HCT116 (cell line): ENCODE measurements at regions not wholly inside any gene's neighbourhood (a gene's known extent, or its start where the extent isn't known, plus 50 kb on each side); places are given as distances from the start of the nearest gene placed in this dataset.

Experiments used
- ATAC-seq: fragments of 200-7000 bp; cut with Tn5 transposase; 2 replicates; pipeline ENCODE4 v1.9.1; 2020; ENCODE audit warnings: mild to moderate bottlenecking, moderate library complexity
- BruUV-seq: library from RNA; stranded (reverse); fragments of 400-500 nt; replicated peaks from 2 replicates; lab custom pipeline; 2021; lab: Mats Ljungman, UMichigan
- CTCF ChIA-PET: fragments of 300-600 bp; sonication (Branson Sonifier 250); formaldehyde crosslinking; loops from one replicate; lab custom pipeline; 2021; ENCODE audit warnings: antibody characterized with exemption; lab: Charles Lee
- POLR2A ChIA-PET: fragments of 300-600, 350-600 bp; sonication (Branson Sonifier 250); formaldehyde crosslinking; loops from one replicate; lab custom pipeline; 2021; ENCODE audit warnings: antibody characterized with exemption; lab: Charles Lee
- RAD21 ChIA-PET, 2 experiments: fragments of 300-600 bp; sonication (Branson Sonifier 250); formaldehyde crosslinking; loops; one replicate each; lab custom pipeline; 2023; ENCODE audit warnings: low total read pairs in 2 of 2; ENCODE audit not compliant: uncharacterized antibody in 2 of 2, unreplicated experiment in 2 of 2, low non-redundant PET in 1 of 2; lab: Charles Lee
- DNase-seq: peaks from one replicate; pipeline ENCODE4 v3.0.0-alpha.2; 2010; ENCODE audit warnings: low read depth, low spot score
- H2AFZ ChIP-seq: fragments of 200-600 bp; shearing (Covaris generic), sonication (generic); 2 replicates; pipeline ENCODE4 v1.6.1; 2017; ENCODE audit warnings: low read depth, mixed run types, mixed read lengths, antibody characterized with exemption, low read length; ENCODE audit not compliant: poor library complexity, severe bottlenecking
- H3K27ac ChIP-seq: 2 replicates; pipeline ENCODE4 v1.5.1; 2012; ENCODE audit warnings: low read depth, low read length
- H3K27me3 ChIP-seq: fragments of 200-600 bp; sonication (generic); 2 replicates; pipeline ENCODE4 v1.6.1; 2016; ENCODE audit warnings: mixed run types, low read length, mixed read lengths; ENCODE audit not compliant: insufficient read depth
- H3K36me3 ChIP-seq, 2 experiments: fragments of 200-500 bp in 1 of 2; fragments of 200-600 bp in 1 of 2; sonication (Bioruptor generic) in 1 of 2; sonication (generic) in 1 of 2; 2 replicates each; pipeline versions ENCODE4 v1.5.1 to v1.6.1; 2014 to 2016; ENCODE audit warnings: low read length in 2 of 2, inconsistent platforms in 1 of 2, mixed read lengths in 1 of 2, mixed run types in 1 of 2; ENCODE audit not compliant: insufficient read depth in 2 of 2, control insufficient read depth in 1 of 2
- H3K4me1 ChIP-seq, 2 experiments: fragments of 200-600 bp in 1 of 2; sonication (generic) in 1 of 2; 2 replicates each; pipeline versions ENCODE4 v1.5.1 to v1.6.1; 2012 to 2017; ENCODE audit warnings: low read length in 2 of 2, inconsistent platforms in 1 of 2, mild to moderate bottlenecking in 1 of 2, mixed read lengths in 1 of 2, mixed run types in 1 of 2, moderate library complexity in 1 of 2; ENCODE audit not compliant: insufficient read depth in 2 of 2, control insufficient read depth in 1 of 2
- H3K4me2 ChIP-seq: fragments of 200-600 bp; sonication (generic); 2 replicates; pipeline ENCODE4 v1.6.1; 2017; ENCODE audit warnings: mixed run types, low read length, mixed read lengths
- H3K4me3 ChIP-seq, 2 experiments: fragments of 200-600 bp in 1 of 2; sonication (generic) in 1 of 2; replicated peaks in 1 of 2; 2 replicates each; pipeline ENCODE4 v1.5.1; 2011 to 2016; ENCODE audit warnings: low read length in 2 of 2, control low read depth in 1 of 2, low read depth in 1 of 2, mild to moderate bottlenecking in 1 of 2, mixed read lengths in 1 of 2, mixed run types in 1 of 2
- H3K79me2 ChIP-seq: fragments of 200-600 bp; sonication (generic); 2 replicates; pipeline ENCODE4 v1.6.1; 2017; ENCODE audit warnings: mild to moderate bottlenecking, mixed run types, low read length, moderate library complexity, mixed read lengths; ENCODE audit not compliant: insufficient read depth
- H3K9ac ChIP-seq: fragments of 200-600 bp; sonication (generic); 2 replicates; pipeline ENCODE4 v1.6.1; 2016; ENCODE audit warnings: low read length, mixed read lengths
- H3K9me2 ChIP-seq: fragments of 200-600 bp; sonication (generic), shearing (Covaris generic); 2 replicates; pipeline ENCODE4 v1.6.1; 2017; ENCODE audit warnings: mixed run types, mild to moderate bottlenecking, moderate library complexity; ENCODE audit not compliant: insufficient read depth
- H3K9me3 ChIP-seq, 2 experiments: fragments of 200-500 bp in 1 of 2; fragments of 200-600 bp in 1 of 2; sonication (Bioruptor generic) in 1 of 2; sonication (generic) in 1 of 2; 2 replicates each; pipeline ENCODE4 v1.6.1; 2014 to 2017; ENCODE audit warnings: low read length in 2 of 2, mixed read lengths in 2 of 2, inconsistent platforms in 1 of 2, low read depth in 1 of 2, mild to moderate bottlenecking in 1 of 2, mixed run types in 1 of 2, moderate library complexity in 1 of 2; ENCODE audit not compliant: control insufficient read depth in 1 of 2, insufficient read depth in 1 of 2
- H4K20me1 ChIP-seq: fragments of 200-600 bp; sonication (generic), shearing (Covaris generic); 2 replicates; pipeline ENCODE4 v1.6.1; 2017; ENCODE audit warnings: mixed run types, mild to moderate bottlenecking, moderate library complexity; ENCODE audit not compliant: insufficient read depth
- CBX3 ChIP-seq: IDR thresholded peaks from 2 replicates; pipeline ENCODE4 v1.6.1; 2012; ENCODE audit warnings: low read depth
- CEBPB ChIP-seq: IDR thresholded peaks from 2 replicates; pipeline ENCODE4 v1.6.1; 2012; ENCODE audit warnings: low read depth
- ELF1 ChIP-seq: IDR thresholded peaks from 2 replicates; pipeline ENCODE4 v1.6.1; 2012; ENCODE audit warnings: low read depth, borderline replicate concordance
- EZH2phosphoT487 ChIP-seq: fragments of 200-600 bp; IDR thresholded peaks from 2 replicates; pipeline ENCODE4 v1.6.1; 2018; ENCODE audit warnings: antibody characterized with exemption, borderline replicate concordance
- FOSL1 ChIP-seq: IDR thresholded peaks from 2 replicates; pipeline ENCODE4 v1.6.1; 2012; ENCODE audit warnings: low read depth
- JUND ChIP-seq: IDR thresholded peaks from 2 replicates; pipeline ENCODE4 v1.6.1; 2012
- POLR2A ChIP-seq: IDR thresholded peaks from 2 replicates; pipeline ENCODE4 v1.7.0; 2011; ENCODE audit warnings: borderline replicate concordance; ENCODE audit not compliant: insufficient read depth, insufficient read length; ENCODE audit errors: extremely low read depth
- POLR2AphosphoS5 ChIP-seq: IDR thresholded peaks from 2 replicates; pipeline ENCODE4 v1.6.1; 2011; ENCODE audit warnings: mild to moderate bottlenecking, low read depth, low read length, moderate library complexity
- RAD21 ChIP-seq: IDR thresholded peaks from 2 replicates; pipeline ENCODE4 v1.6.1; 2012; ENCODE audit warnings: low read depth, mild to moderate bottlenecking
- SIN3A ChIP-seq: IDR thresholded peaks from 2 replicates; pipeline ENCODE4 v1.6.1; 2012; ENCODE audit warnings: low read depth
- SP1 ChIP-seq: IDR thresholded peaks from 2 replicates; pipeline ENCODE4 v1.6.1; 2012; ENCODE audit warnings: low read depth
- SRF ChIP-seq: IDR thresholded peaks from 2 replicates; pipeline ENCODE4 v1.6.1; 2012; ENCODE audit warnings: low read depth
- TCF7L2 ChIP-seq: IDR thresholded peaks from 2 replicates; pipeline ENCODE4 v1.7.0; 2011; ENCODE audit warnings: borderline replicate concordance, inconsistent platforms; ENCODE audit not compliant: insufficient read depth, insufficient read length; ENCODE audit errors: extremely low read depth
- YY1 ChIP-seq: IDR thresholded peaks from 2 replicates; pipeline ENCODE4 v1.6.1; 2011; ENCODE audit warnings: low read length, low read depth, moderate library complexity, mild to moderate bottlenecking; ENCODE audit not compliant: insufficient replicate concordance; ENCODE audit errors: extremely low read depth
- intact Hi-C: fragments of 100-400 bp; cut with micrococcal nuclease; formaldehyde crosslinking; loops from 2 replicates; pipeline ENCODE4 v1.10.0; 2022
- TF ChIP-seq, protein P1 (sequence below), 3 experiments: fragments of 200-600 bp in 1 of 3; sonication (generic) in 1 of 3; IDR thresholded peaks in 2 of 3; conservative IDR thresholded peaks in 1 of 3; 2 replicates each; pipeline ENCODE4 v1.5.1; 2012 to 2017; ENCODE audit warnings: low read depth in 2 of 3, low read length in 2 of 3, antibody characterized with exemption in 1 of 3, borderline replicate concordance in 1 of 3, control low read depth in 1 of 3, mild to moderate bottlenecking in 1 of 3, mixed read lengths in 1 of 3, mixed run types in 1 of 3, moderate library complexity in 1 of 3; ENCODE audit not compliant: insufficient read depth in 1 of 3
- TF ChIP-seq, protein P2 (sequence below): IDR thresholded peaks from 2 replicates; pipeline ENCODE4 v1.6.1; 2012; ENCODE audit warnings: low read depth
- TF ChIP-seq, protein P3 (sequence below): IDR thresholded peaks from 2 replicates; pipeline ENCODE4 v1.6.1; 2011; ENCODE audit warnings: mild to moderate bottlenecking, low read length, moderate library complexity; ENCODE audit not compliant: insufficient replicate concordance; ENCODE audit errors: extremely low read depth
- TF ChIP-seq, protein P4 (sequence below): IDR thresholded peaks from 2 replicates; pipeline ENCODE4 v1.6.1; 2012
- TF ChIP-seq, protein P5 (sequence below): IDR thresholded peaks from 2 replicates; pipeline ENCODE4 v1.6.1; 2012

DNA sequence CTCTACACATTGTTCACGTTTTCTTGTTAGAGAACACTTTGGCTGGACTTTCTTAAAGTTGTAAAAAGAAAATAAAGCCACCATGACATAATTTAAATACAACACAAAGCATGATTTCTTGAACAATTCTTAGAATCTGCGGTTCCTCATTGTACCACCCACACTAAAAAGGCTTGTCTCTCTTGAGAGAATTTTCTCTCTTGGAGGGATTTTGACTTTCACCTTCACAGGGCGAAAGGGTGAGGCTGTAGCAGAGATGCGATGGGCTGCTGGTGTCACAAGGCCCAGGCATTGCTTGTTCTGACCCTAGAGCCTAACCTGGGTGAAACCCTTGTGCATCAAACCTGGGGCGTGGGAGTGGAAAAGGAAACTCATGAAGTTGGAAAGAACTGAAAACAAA lies 122.7 kb upstream of the RIPOR2 start:
- no peaks in the 10 kb centered on the region for H3K79me2 ChIP-seq
- no peaks in the 10 kb centered on the region for H4K20me1 ChIP-seq
- no peaks in the 10 kb centered on the region for H3K4me1 ChIP-seq
- H3K9me3 ChIP-seq: no peaks in the 10 kb centered on the region
- H3K4me2 ChIP-seq: no peak overlapping the region
- intact Hi-C loops: no loop called here
- H3K9me2 ChIP-seq: no peaks in the 10 kb centered on the region
- no peak overlapping the region for H3K4me3 ChIP-seq
- H3K27ac ChIP-seq: no peak overlapping the region
- CTCF ChIA-PET: no interaction called here
- no peak for DNase-seq
- no TSS peak for BruUV-seq
- no peaks in the 10 kb centered on the region for H3K36me3 ChIP-seq
- RAD21 ChIA-PET: no interaction called here
- H3K27me3 ChIP-seq: no peaks in the 10 kb centered on the region
- H2AFZ ChIP-seq: no peak overlapping the region
- no peak for ATAC-seq
- POLR2A ChIA-PET: no interaction called here
- H3K9ac ChIP-seq: no peak overlapping the region
- TF ChIP-seq TCF7L2: no peak
- TF ChIP-seq, protein P1, sequence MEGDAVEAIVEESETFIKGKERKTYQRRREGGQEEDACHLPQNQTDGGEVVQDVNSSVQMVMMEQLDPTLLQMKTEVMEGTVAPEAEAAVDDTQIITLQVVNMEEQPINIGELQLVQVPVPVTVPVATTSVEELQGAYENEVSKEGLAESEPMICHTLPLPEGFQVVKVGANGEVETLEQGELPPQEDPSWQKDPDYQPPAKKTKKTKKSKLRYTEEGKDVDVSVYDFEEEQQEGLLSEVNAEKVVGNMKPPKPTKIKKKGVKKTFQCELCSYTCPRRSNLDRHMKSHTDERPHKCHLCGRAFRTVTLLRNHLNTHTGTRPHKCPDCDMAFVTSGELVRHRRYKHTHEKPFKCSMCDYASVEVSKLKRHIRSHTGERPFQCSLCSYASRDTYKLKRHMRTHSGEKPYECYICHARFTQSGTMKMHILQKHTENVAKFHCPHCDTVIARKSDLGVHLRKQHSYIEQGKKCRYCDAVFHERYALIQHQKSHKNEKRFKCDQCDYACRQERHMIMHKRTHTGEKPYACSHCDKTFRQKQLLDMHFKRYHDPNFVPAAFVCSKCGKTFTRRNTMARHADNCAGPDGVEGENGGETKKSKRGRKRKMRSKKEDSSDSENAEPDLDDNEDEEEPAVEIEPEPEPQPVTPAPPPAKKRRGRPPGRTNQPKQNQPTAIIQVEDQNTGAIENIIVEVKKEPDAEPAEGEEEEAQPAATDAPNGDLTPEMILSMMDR (IDR thresholded peaks at IDR 0.05 in 2 of 3, conservative IDR thresholded peaks at IDR 0.05 in 1 of 3; ENCODE audit: borderline replicate concordance in 1 of 3, insufficient read depth in 1 of 3, low read depth in 2 of 3, low read length in 2 of 3): no peak
- TF ChIP-seq, protein P2, sequence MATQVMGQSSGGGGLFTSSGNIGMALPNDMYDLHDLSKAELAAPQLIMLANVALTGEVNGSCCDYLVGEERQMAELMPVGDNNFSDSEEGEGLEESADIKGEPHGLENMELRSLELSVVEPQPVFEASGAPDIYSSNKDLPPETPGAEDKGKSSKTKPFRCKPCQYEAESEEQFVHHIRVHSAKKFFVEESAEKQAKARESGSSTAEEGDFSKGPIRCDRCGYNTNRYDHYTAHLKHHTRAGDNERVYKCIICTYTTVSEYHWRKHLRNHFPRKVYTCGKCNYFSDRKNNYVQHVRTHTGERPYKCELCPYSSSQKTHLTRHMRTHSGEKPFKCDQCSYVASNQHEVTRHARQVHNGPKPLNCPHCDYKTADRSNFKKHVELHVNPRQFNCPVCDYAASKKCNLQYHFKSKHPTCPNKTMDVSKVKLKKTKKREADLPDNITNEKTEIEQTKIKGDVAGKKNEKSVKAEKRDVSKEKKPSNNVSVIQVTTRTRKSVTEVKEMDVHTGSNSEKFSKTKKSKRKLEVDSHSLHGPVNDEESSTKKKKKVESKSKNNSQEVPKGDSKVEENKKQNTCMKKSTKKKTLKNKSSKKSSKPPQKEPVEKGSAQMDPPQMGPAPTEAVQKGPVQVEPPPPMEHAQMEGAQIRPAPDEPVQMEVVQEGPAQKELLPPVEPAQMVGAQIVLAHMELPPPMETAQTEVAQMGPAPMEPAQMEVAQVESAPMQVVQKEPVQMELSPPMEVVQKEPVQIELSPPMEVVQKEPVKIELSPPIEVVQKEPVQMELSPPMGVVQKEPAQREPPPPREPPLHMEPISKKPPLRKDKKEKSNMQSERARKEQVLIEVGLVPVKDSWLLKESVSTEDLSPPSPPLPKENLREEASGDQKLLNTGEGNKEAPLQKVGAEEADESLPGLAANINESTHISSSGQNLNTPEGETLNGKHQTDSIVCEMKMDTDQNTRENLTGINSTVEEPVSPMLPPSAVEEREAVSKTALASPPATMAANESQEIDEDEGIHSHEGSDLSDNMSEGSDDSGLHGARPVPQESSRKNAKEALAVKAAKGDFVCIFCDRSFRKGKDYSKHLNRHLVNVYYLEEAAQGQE: no peak
- TF ChIP-seq, protein P3, sequence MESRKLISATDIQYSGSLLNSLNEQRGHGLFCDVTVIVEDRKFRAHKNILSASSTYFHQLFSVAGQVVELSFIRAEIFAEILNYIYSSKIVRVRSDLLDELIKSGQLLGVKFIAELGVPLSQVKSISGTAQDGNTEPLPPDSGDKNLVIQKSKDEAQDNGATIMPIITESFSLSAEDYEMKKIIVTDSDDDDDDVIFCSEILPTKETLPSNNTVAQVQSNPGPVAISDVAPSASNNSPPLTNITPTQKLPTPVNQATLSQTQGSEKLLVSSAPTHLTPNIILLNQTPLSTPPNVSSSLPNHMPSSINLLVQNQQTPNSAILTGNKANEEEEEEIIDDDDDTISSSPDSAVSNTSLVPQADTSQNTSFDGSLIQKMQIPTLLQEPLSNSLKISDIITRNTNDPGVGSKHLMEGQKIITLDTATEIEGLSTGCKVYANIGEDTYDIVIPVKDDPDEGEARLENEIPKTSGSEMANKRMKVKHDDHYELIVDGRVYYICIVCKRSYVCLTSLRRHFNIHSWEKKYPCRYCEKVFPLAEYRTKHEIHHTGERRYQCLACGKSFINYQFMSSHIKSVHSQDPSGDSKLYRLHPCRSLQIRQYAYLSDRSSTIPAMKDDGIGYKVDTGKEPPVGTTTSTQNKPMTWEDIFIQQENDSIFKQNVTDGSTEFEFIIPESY: no peak
- TF ChIP-seq SIN3A: no peak
- TF ChIP-seq, protein P4, sequence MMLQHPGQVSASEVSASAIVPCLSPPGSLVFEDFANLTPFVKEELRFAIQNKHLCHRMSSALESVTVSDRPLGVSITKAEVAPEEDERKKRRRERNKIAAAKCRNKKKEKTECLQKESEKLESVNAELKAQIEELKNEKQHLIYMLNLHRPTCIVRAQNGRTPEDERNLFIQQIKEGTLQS: no peak
- TF ChIP-seq JUND: no peak
- no peak for TF ChIP-seq SRF
- TF ChIP-seq FOSL1: no peak
- no peak for TF ChIP-seq CEBPB
- no peak for TF ChIP-seq EZH2phosphoT487
- TF ChIP-seq, protein P5, sequence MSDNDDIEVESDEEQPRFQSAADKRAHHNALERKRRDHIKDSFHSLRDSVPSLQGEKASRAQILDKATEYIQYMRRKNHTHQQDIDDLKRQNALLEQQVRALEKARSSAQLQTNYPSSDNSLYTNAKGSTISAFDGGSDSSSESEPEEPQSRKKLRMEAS: no peak
- TF ChIP-seq SP1: no peak
- no peak for TF ChIP-seq RAD21
- no peak for TF ChIP-seq POLR2A
- no peak for TF ChIP-seq YY1
- no peak for TF ChIP-seq ELF1
- no peak for TF ChIP-seq CBX3
- TF ChIP-seq POLR2AphosphoS5: no peak
- TF ChIP-seq, all 23 proteins: peak for 0
